Testis (tissue), 2 donors: ENCODE measurements at regions not wholly inside any gene's neighbourhood (a gene's known extent, or its start where the extent isn't known, plus 50 kb on each side); places are given as distances from the start of the nearest gene placed in this dataset.

Source experiments
- DNase-seq: peaks from one replicate; pipeline ENCODE4 v3.0.0-alpha.2; 2019
- H3K27ac ChIP-seq, 2 donors: fragments of 200-600 bp; sonication (generic); one replicate each; pipeline ENCODE4 v1.5.1; 2019
- H3K27me3 ChIP-seq: fragments of 200-600 bp; sonication (generic); one replicate; pipeline ENCODE4 v1.5.1; 2019
- H3K36me3 ChIP-seq: fragments of 200-600 bp; sonication (generic); one replicate; pipeline ENCODE4 v1.5.1; 2017; ENCODE audit warnings: low read depth; ENCODE audit errors: missing control alignments
- H3K4me1 ChIP-seq: fragments of 200-600 bp; sonication (generic); one replicate; pipeline ENCODE4 v1.5.1; 2019
- H3K4me3 ChIP-seq, 2 donors: fragments of 200-600 bp; sonication (generic); one replicate each; pipeline ENCODE4 v1.5.1; 2017 to 2019
- H3K9me3 ChIP-seq: fragments of 200-600 bp; sonication (generic); one replicate; pipeline ENCODE4 v1.5.1; 2017
- CTCF ChIP-seq, 3 experiments: fragments of 450-650 bp in 2 of 3; fragments of 200-600 bp in 1 of 3; sonication (generic) in 1 of 3; IDR thresholded peaks; one replicate each; pipeline ENCODE4 v1.5.1; 2016 to 2019; ENCODE audit warnings: antibody characterized with exemption in 3 of 3, mild to moderate bottlenecking in 2 of 3, moderate library complexity in 1 of 3
- POLR2A ChIP-seq: fragments of 450-650 bp; IDR thresholded peaks from one replicate; pipeline ENCODE4 v1.6.1; 2017; ENCODE audit warnings: antibody characterized with exemption, mild to moderate bottlenecking, moderate library complexity
- WGBS, 2 donors: methylation state at CpG; one replicate each; pipeline ENCODE4 v1.1.5; 2018; 5-methylcytosine and 5-hydroxymethylcytosine counted together
- intact Hi-C: fragments of 100-400 bp; cut with DNase I; formaldehyde crosslinking; loops from one replicate; pipeline ENCODE4 v1.15.1; 2023; ENCODE audit warnings: low total_unique reads

- no peak overlapping the region for H3K4me3 ChIP-seq
- H3K27me3 ChIP-seq, result no peaks in the 10 kb centered on the region
- H3K27ac ChIP-seq, result no peak overlapping the region
- H3K4me1 ChIP-seq, result no peaks in the 10 kb centered on the region
- H3K36me3 ChIP-seq, result no peaks in the 10 kb centered on the region
- WGBS, 2 donors, result 85 to 87% methylated on average over 15 of the region's 15 CpGs
- intact Hi-C loops, result no loop called here
- H3K9me3 ChIP-seq, result no peaks in the 10 kb centered on the region
- peak; percentile 12 for DNase-seq
- TF ChIP-seq CTCF (IDR thresholded peaks at IDR 0.05), result no peak
- TF ChIP-seq POLR2A, result no peak
Observed at GRCh38 chr15:66865622-66866611, 163.9 kb downstream of the SMAD6 start.

GRCh38 chr15:66866656-66867055, 164.6 kb downstream of the SMAD6 start:
- WGBS, 2 donors, result 86 to 91% methylated on average over 6 of the region's 6 CpGs
- no peaks in the 10 kb centered on the region for H3K4me1 ChIP-seq

GRCh38 chr15:66868918-66869317, 166.9 kb downstream of the SMAD6 start:
- TF ChIP-seq POLR2A (no peak), CTCF (IDR thresholded peaks at IDR 0.05) (no peak)

More at GRCh38 chr15:66866656-66867055, 164.6 kb downstream of the SMAD6 start:
- intact Hi-C loops, result no loop called here
- TF ChIP-seq CTCF (IDR thresholded peaks at IDR 0.05) (no peak), POLR2A (no peak)
- no peaks in the 10 kb centered on the region for H3K27me3 ChIP-seq
- no peak overlapping the region for H3K4me3 ChIP-seq
- H3K9me3 ChIP-seq, result no peaks in the 10 kb centered on the region
- H3K27ac ChIP-seq, result no peak overlapping the region
- DNase-seq, result no peak
- no peaks in the 10 kb centered on the region for H3K36me3 ChIP-seq

GRCh38 chr15:66870880-66871388, 168.9 kb downstream of the SMAD6 start:
- H3K27ac ChIP-seq, result no peak overlapping the region
- H3K36me3 ChIP-seq, result no peaks in the 10 kb centered on the region
- H3K9me3 ChIP-seq, result no peaks in the 10 kb centered on the region
- no peaks in the 10 kb centered on the region for H3K27me3 ChIP-seq
- TF ChIP-seq CTCF (IDR thresholded peaks at IDR 0.05) (no peak), POLR2A (no peak)
- no peaks in the 10 kb centered on the region for H3K4me1 ChIP-seq
- no peak for DNase-seq
- intact Hi-C loops, result no loop called here
- H3K4me3 ChIP-seq, result no peak overlapping the region

More at GRCh38 chr15:66868918-66869317, 166.9 kb downstream of the SMAD6 start:
- Histone ChIP-seq H3K9me3 (no peaks in the 10 kb centered on the region), H3K27ac (no peak overlapping the region), H3K27me3 (no peaks in the 10 kb centered on the region), H3K36me3 (no peaks in the 10 kb centered on the region), H3K4me3 (no peak overlapping the region), H3K4me1 (no peaks in the 10 kb centered on the region)
- 33 to 59% methylated on average over 1 of the region's 1 CpG for WGBS, 2 donors
- peak; percentile 9 for DNase-seq
- intact Hi-C loops, result no loop called here
